ENCODE measurements at regions not wholly inside any gene's neighbourhood (a gene's known extent, or its start where the extent isn't known, plus 50 kb on each side); places are given as distances from the start of the nearest gene placed in this dataset.
"Not testable (repeated sequence)": the region's sequence is repeated elsewhere in the genome, so short reads cannot be mapped to it uniquely, and the experiment has no call there.

GRCh38 chr5:127210042-127210441 lies 80.6 kb upstream of the MEGF10 start:
- DNase-seq (ENCODE audit: low read depth in 4 of 4, low spot score in 2 of 4): no peak

GRCh38 chr5:127213231-127213630 lies 77.4 kb upstream of the MEGF10 start:
- DNase-seq (ENCODE audit: low read depth in 4 of 4, low spot score in 2 of 4): no peak

- DNase-seq (ENCODE audit: low read depth in 4 of 4, low spot score in 2 of 4): no peak
Observed at GRCh38 chr5:127216143-127216542, 74.5 kb upstream of the MEGF10 start.

- DNase-seq (ENCODE audit: low read depth in 4 of 4, low spot score in 2 of 4): peak in 1 of 4 donors; percentile 13
Observed at GRCh38 chr5:127216898-127217675, 73.5 kb upstream of the MEGF10 start.

- not testable (repeated sequence) for DNase-seq (ENCODE audit: low read depth in 4 of 4, low spot score in 2 of 4)
Observed at GRCh38 chr5:127221936-127222335, 68.7 kb upstream of the MEGF10 start.

- DNase-seq (ENCODE audit: low read depth in 4 of 4, low spot score in 2 of 4): not testable (repeated sequence)
Observed at GRCh38 chr5:127222571-127223156, 67.9 kb upstream of the MEGF10 start.

- no peak for DNase-seq (ENCODE audit: low read depth in 4 of 4, low spot score in 2 of 4)
Observed at GRCh38 chr5:127223256-127223974, 67.2 kb upstream of the MEGF10 start.

- DNase-seq (ENCODE audit: low read depth in 4 of 4, low spot score in 2 of 4): no peak
Observed at GRCh38 chr5:127227881-127228280, 62.7 kb upstream of the MEGF10 start.

GRCh38 chr5:127228540-127229184 lies 61.9 kb upstream of the MEGF10 start:
- DNase-seq (ENCODE audit: low read depth in 4 of 4, low spot score in 2 of 4): peak in 1 of 4 donors; percentile 24

- DNase-seq (ENCODE audit: low read depth in 4 of 4, low spot score in 2 of 4): peak in 2 of 4 donors; percentile 17 to 18
Observed at GRCh38 chr5:127229185-127229889, 61.3 kb upstream of the MEGF10 start.

- no peak for DNase-seq (ENCODE audit: low read depth in 4 of 4, low spot score in 2 of 4)
Observed at GRCh38 chr5:127231118-127231517, 59.5 kb upstream of the MEGF10 start.

- DNase-seq (ENCODE audit: low read depth in 4 of 4, low spot score in 2 of 4): no peak
Observed at GRCh38 chr5:127233590-127233989, 57.0 kb upstream of the MEGF10 start.

- no peak for DNase-seq (ENCODE audit: low read depth in 4 of 4, low spot score in 2 of 4)
Observed at GRCh38 chr5:127235136-127235535, 55.5 kb upstream of the MEGF10 start.

- no peak for DNase-seq (ENCODE audit: low read depth in 4 of 4, low spot score in 2 of 4)
Observed at GRCh38 chr5:127236254-127236653, 54.3 kb upstream of the MEGF10 start.
